ENCODE measurements at regions not wholly inside any gene's neighbourhood (a gene's known extent, or its start where the extent isn't known, plus 50 kb on each side); places are given as distances from the start of the nearest gene placed in this dataset.

- TF ChIP-seq POLR2AphosphoS5 (IDR thresholded peaks at IDR 0.05; ENCODE audit: borderline replicate concordance, low read depth, low read length) (no peak), EZH2 (IDR thresholded peaks at IDR 0.05) (no peak)
These were observed 1046.6 kb downstream of the TBC1D22A start for GRCh38 chr22:47808886-47809620.
